Hindlimb muscle (tissue), 1 donor: ENCODE measurements at regions not wholly inside any gene's neighbourhood (a gene's known extent, or its start where the extent isn't known, plus 50 kb on each side); places are given as distances from the start of the nearest gene placed in this dataset.
"Not testable (repeated sequence)": the region's sequence is repeated elsewhere in the genome, so short reads cannot be mapped to it uniquely, and the experiment has no call there.

ENCODE experiments used
- DNase-seq: peaks from one replicate; pipeline ENCODE4 v3.0.0-alpha.2; 2013

DNA sequence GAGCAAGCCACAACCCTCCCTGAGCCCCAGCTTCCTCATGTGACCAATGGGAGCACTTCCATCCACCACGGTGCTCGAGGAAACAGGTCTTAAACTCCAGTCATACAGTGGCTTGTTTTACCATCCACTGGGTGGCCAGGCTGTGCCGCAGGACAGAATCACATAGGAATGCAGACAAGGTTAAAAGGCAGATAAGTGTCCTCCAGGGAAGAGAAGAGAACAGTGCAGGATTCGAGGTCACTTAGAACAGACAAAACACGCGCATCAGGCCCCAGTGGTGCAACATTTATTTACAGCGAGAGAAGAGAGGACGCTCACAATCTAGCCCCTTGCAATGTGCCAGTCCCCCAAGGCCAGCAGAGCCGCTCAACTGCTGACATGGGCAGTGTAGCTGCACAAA is 92.8 kb downstream of the TMEM130 start:
- DNase-seq, result no peak

DNA sequence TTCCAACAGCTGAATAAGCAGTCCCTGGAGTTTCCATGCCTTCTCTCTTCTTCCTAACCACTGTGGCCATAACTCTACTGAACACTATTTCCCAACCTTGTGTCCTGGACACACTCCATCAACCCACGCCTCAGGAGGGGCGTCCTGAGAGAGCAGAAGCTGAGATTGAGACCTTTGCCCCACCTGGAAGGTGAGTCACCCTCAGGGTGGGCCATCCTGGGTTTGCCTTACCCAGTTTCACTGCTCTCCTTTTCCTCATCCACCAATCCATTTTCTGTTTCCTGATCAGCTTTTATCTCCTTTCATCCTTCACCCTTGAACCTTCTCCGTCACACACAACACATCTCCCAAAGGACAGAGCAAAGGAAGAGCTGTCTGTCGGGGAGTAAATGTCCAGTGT is 91.4 kb downstream of the TMEM130 start:
- DNase-seq, result no peak

DNA sequence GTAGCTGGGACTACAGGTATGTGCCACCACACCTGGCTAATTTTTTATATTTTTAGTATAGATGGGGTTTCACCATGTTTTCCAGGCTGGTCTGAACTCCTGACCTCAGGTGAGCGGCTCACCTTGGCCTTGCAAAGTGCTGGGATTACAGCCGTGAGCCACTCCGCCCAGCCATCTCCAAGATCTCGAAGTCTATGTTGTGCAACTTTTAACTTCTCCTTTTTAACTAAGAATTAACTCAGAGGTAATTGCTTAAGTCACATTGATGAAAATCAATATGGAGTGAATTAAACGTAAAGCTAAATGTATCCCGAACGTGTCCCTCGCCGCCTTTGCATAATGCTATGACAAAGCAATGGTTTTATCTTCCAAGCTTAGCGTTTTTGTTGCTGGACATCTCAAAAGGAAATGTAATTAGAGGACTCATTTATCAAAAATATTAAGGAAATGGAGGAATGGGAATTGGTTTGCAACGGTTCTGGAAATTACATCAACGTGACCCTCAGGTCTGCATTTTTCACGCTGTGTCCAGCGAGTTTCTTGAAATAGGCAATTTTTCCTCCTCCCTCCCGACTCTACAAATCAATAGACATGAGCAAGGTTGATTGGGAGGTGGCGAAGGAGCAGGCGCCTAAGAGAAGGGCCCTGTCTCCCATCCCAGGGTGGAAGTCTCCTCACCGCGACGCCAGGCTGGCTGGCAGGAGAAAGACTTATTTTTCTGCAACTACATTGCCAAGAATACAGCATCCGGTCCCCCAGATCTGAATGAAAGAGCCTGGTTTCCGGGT is 89.8 kb downstream of the TMEM130 start:
- DNase-seq, result no peak

DNA sequence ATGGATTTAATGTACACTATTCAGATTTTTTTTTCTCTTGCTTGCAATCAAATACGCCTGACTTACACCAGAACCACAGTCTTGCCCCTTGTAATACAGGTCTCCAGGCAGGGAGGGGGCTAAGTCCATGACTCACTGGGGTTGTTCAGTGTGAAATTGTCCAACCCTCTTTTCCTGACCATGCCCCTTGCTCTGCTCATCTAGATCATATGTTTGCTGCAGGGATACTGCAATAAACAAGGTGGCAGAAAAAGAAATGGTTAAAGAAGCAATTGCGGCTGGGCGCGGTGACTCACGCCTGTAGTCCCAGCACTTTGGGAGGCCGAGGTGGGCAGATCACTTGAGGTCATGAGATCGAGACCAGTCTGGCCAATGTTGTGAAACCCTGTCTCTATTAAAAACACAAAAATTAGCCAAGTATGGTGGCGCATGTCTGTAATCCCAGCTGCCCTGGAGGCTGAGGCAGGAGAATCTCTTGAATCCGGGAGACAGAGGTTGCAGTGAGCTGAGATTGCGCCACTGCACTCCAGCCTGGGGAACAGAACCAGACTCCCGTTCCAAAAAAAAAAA is 85.5 kb downstream of the TMEM130 start:
- DNase-seq, result no peak

DNA sequence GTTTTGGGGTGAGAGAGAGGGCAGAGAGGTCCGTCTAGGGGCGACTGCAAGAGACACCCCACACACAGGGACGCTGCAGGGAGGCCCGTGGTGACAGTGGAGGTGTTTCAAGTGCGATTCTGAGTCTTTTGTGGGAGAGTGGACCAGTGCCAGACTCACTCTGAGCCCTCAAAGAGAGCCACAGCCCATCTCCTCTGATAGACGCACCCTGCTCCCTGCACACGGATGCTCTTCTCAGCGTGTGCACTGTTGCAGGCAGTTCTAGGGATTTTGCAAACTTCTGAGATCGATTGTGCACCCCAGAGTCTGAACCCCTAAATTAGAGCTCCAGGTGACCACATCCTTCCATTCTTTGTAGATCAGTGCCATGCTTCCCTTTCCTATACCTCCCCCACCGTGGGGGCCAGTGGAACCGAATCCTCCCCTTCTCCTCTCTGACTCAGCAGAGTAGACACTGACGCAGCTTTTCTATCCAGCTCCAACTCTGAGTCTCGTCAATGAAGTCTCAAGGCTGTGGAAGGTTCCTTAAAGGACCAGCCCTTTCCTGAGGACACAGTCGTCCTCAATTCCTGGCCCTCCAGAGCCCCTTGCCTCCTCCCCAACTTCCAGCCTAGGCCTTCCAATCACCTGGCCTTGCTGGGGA is 83.8 kb downstream of the TMEM130 start:
- DNase-seq, result no peak

DNA sequence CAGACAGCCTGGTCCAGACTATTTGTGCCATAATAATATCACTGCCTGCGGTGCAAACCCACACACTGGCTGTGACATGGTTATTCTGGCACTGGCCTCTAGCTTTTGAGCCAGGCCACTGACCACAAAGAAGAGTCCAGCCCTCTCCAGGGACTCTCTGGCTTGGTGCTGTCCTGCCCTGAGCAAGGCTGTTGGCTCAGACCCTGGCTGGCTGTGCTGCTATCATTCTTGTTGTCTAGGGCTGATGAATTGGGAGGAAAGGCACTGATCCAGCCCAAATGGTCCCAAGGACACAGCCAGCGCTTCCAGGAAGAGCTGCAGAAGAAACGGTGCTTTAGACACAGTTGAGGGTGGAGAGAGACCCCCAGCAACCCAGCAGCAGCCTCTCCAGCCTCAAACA is 80.8 kb downstream of the TMEM130 start:
- DNase-seq, result no peak

DNA sequence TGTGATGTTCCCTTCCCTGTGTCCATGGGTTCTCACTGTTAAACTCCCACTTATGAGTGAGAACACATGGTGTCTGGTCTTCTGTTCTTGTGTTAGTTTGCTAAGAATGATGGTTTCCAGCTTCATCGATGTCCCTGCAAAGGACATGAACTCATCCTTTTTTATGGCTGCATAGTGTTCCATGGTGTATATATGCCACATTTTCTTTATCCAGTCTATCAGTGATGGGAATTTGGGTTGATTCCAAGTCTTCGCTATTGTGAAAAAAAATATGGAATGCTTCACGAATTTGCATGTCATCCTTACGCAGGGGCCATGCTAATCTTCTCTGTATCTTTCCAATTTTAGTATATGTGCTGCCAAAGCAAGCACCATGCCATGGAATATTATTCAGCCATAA is 75.4 kb downstream of the TMEM130 start:
- not testable (repeated sequence) for DNase-seq

DNA sequence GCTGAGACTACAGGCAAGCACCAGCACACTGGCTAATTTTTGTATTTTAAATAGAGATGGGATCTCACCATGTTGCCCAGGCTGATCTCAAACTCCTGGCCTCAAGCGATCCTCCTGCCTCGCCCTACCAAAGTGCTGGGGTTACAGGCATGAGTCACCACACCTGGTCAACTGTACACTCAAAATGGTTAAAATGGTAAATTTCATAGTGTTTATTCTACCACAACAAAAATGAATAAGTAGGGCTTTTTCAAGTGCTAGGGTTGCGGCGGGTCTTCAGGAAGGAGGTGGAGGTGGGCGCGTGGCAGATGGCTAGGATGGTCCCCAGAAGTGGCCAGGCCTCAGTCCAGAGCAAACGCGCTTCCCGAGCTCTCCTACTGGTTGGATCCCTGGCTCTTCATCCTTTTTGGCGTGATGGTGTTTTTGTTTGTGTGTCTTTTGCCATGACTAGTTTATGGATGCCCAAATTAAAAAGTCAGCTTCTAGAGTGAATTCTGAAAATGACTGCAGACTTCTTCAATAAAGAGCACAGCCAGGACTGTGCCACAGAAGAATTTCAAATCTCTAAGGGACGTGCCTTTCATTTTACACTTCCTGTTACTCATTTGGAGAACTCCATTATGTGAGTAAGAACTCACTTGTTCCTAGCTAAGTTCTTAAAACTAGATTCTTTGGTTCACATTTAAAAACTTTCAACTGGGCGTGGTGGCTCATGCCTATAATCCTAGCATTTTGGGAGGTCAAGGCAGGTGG is 73.9 kb downstream of the TMEM130 start:
- no peak for DNase-seq
